GM19395 (cell line): ENCODE measurements at regions not wholly inside any gene's neighbourhood (a gene's known extent, or its start where the extent isn't known, plus 50 kb on each side); places are given as distances from the start of the nearest gene placed in this dataset.

Source experiments
- ATAC-seq: cut with Tn5 transposase; IDR thresholded peaks from one replicate; pipeline ENCODE4 v1.9.1; 2021; ENCODE audit warnings: mild to moderate bottlenecking, moderate library complexity; ENCODE audit not compliant: unreplicated experiment

- no peak for ATAC-seq
Observed at GRCh38 chr5:67292201-67292940, 95.8 kb upstream of the CD180 start.

GRCh38 chr5:67291671-67292070 lies 95.1 kb upstream of the CD180 start:
- ATAC-seq = no peak

DNA sequence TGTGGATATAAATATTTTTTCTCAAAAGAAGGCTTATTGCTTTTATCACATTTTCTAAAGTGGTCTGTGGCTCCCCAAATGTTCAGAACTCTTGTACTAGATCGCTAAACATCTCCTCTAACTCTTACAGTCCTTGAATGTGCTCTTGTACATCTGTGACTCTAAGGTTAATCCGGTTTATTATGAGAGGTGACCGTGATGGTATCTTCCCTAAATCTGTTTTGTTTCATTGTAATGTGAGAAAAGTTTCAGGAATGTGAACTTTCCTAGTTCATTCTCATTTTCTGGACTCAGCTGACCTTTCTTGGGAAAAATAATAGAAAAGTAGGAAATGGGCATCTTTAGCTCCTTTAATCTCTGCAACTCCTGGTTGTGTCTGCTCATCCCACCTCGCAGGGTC lies 94.5 kb upstream of the CD180 start:
- ATAC-seq = no peak

GRCh38 chr5:67290655-67291054 lies 94.1 kb upstream of the CD180 start:
- ATAC-seq = no peak

GRCh38 chr5:67289763-67290521 lies 93.3 kb upstream of the CD180 start:
- no peak for ATAC-seq

GRCh38 chr5:67287510-67288268 lies 91.1 kb upstream of the CD180 start:
- ATAC-seq = no peak

- ATAC-seq = no peak
Observed at GRCh38 chr5:67286006-67286405, 89.4 kb upstream of the CD180 start.

DNA sequence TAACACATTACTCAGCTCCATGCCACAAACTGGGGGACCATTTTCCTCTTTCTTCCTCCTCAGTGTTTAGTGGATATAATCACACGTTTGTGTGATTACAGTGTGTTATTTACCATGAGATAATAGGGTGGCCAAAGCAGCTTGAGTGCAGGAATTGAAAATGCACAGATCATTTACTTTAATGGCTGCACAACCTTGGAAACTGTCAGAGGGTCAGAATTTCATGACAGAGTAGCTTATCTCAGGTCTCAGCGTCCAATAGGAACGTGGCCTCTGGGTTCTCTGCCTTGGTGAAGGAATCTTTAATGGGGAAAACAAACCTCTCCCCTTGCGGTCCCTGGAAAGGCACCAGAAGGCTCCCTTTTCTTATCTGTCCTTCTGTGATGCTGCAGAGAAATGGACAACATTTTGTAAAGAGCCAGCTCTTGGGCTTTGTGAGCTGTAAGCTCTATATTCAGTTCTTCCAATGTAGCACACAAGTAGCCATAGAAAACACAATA lies 87.4 kb upstream of the CD180 start:
- no peak for ATAC-seq

DNA sequence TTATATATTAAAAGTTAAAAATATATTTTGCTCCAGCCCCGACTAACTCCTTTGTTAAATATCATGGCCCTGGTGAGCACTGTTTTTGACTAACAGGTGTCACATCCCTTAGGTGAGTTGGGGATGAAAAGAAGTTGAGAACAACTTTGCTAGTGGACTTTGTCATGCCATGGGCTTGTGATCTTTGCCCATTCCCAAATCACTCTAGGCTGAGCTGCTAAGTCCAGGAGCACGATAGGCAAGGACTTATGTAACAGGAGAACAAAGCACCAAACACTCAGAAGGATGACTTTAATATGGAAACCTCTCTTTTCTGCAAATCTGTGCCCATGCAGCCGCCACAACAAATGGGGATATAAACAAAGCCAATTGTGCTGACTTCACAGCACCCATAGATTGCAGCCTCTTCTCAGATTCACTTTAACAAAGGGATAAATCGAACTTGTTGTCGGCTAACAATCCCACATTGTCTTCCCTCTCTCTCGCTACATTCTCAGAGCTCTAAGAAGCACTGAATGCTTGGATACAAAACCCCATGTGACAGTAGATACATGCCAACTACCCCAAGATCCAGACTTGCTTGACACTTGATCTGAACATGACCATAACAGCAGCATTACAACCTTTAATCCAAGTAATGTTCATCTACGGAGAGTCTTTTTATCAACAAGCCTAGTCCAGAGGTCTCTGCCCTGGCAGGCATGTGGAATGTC lies 86.8 kb upstream of the CD180 start:
- no peak for ATAC-seq

DNA sequence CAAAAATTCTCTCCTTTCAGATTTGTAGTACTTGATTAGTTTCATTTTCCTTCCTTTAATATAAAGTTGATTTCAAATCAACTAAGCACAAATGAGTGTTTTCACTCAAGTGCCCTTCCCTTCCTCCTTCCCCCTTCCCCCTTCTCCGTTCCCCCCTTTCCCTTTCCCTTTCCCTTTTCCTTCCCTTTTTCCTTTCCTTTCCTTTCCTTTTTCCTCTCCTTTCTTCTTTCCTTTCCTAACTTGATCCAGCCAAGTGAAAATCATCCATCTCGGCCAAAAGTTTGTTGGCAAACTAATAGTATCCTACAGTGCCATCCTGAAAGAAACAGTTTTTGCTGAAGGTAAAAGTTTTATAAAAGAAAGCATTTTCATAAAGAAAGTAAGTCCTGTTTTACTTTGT lies 85.3 kb upstream of the CD180 start:
- ATAC-seq = no peak

DNA sequence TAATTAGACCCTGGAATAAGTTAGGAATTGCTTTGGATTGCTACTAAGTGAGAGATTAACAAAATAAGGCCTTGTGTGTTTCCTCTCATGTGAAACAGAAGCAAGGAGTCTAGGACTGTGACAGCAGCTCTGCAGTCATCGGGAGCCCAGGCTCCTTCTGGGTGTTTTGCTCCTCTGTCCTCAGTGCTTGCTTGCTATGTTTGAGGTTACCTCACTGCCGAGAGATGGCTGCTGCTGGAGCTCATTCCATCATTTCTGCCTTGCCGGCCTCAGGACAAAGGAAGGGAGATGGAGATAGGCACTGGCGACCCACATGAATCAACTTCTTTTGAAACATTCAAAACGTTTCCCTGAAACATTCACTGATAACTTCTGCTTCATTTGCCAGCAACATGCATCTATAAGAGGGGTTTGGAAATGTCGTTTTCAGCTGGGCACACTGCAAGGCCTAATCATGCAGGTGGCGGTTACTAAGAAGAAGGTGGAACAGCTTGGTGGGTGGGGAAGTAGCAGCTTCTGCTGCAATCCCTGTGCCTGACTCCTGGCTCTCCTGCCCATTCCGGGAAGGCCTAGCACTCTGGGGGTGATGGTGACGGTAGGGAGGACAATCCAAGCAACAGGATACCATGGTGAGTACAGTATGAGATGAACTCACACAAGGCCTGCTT lies 77.2 kb upstream of the CD180 start:
- ATAC-seq = no peak

- no peak for ATAC-seq
Observed at GRCh38 chr5:67272453-67273130, 76.0 kb upstream of the CD180 start.

- ATAC-seq = no peak
Observed at GRCh38 chr5:67268231-67269021, 71.8 kb upstream of the CD180 start.

GRCh38 chr5:67267512-67268216 lies 71.1 kb upstream of the CD180 start:
- ATAC-seq = no peak

DNA sequence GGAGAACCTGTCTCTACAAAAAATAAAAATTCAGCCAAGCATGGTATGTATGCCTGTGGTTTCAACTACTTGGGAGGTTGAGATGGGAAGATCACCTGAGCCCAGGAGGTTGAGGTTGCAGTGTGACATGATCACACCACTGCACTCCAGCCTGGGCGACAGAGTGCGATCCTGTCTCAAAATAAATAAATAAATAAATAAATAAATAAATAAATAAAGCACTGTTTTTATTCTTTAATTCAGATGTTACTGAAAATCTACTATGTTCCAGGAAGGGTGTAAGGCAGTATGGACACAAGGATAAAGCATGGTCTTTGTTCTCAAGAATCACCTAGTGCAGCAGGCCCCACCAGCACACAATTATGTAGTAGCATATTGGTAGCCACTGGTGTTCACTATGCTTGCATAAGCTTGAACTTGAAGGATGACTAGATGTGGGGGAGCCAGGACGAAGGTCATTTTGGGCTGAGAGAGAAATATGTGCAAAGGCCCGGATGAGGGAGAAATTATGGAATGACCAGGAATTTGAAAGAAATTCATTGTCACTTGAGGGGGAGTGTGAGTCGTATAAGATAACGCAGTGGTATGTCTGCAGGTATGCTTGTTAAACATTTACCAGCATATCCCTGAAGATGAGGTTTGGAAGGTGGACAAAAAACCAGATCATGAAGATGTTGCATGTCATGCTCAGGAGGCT lies 70.2 kb upstream of the CD180 start:
- no peak for ATAC-seq

DNA sequence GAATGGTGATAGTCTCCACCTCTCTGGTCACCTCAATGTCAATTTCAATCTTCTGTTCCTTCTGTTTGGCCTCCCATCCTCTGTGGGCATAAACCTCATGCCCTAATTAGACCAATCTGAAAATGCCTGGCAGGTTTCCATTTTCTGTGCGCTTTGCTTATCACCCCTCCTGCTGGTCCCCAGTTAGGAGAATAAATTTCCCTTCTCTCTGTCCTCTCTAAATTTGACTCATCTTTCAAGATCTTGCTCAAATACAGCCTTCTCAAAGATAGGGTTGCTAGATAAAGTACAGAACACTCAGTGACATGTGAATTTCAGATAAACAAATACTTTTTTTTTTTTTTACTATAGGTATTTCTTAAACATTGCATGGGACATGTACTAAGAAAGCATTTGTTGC lies 69.4 kb upstream of the CD180 start:
- ATAC-seq = no peak

- no peak for ATAC-seq
Observed at GRCh38 chr5:67263656-67264408, 67.2 kb upstream of the CD180 start.
